ENCODE measurements at regions not wholly inside any gene's neighbourhood (a gene's known extent, or its start where the extent isn't known, plus 50 kb on each side); places are given as distances from the start of the nearest gene placed in this dataset.

GRCh38 chr20:12331236-12331635 lies 413.5 kb downstream of the BTBD3 start:
- no peak for DNase-seq (ENCODE audit: low read depth)
- no peak overlapping the region for H3K4me3 ChIP-seq (ENCODE audit: low read length)
- TF ChIP-seq CTCF (conservative IDR thresholded peaks at IDR 0.05; ENCODE audit: low read depth, low read length): no peak

- H3K4me3 ChIP-seq (ENCODE audit: low read length): no peak overlapping the region
- no peak for DNase-seq (ENCODE audit: low read depth)
- no peak for TF ChIP-seq CTCF (conservative IDR thresholded peaks at IDR 0.05; ENCODE audit: low read depth, low read length)
These were observed 419.9 kb downstream of the BTBD3 start for GRCh38 chr20:12337601-12338000.

- no peak overlapping the region for H3K4me3 ChIP-seq (ENCODE audit: low read length)
- no peak for DNase-seq (ENCODE audit: low read depth)
- TF ChIP-seq CTCF (conservative IDR thresholded peaks at IDR 0.05; ENCODE audit: low read depth, low read length): no peak
These were observed 428.3 kb downstream of the BTBD3 start for GRCh38 chr20:12345978-12346377.

GRCh38 chr20:12353842-12354241 lies 436.1 kb downstream of the BTBD3 start:
- no peak for DNase-seq (ENCODE audit: low read depth)
- no peak overlapping the region for H3K4me3 ChIP-seq (ENCODE audit: low read length)
- no peak for TF ChIP-seq CTCF (conservative IDR thresholded peaks at IDR 0.05; ENCODE audit: low read depth, low read length)

GRCh38 chr20:12354725-12355124 lies 437.0 kb downstream of the BTBD3 start:
- TF ChIP-seq CTCF (conservative IDR thresholded peaks at IDR 0.05; ENCODE audit: low read depth, low read length): no peak
- H3K4me3 ChIP-seq (ENCODE audit: low read length): no peak overlapping the region
- DNase-seq (ENCODE audit: low read depth): no peak

GRCh38 chr20:12355185-12355584 lies 437.5 kb downstream of the BTBD3 start:
- no peak for DNase-seq (ENCODE audit: low read depth)
- H3K4me3 ChIP-seq (ENCODE audit: low read length): no peak overlapping the region
- no peak for TF ChIP-seq CTCF (conservative IDR thresholded peaks at IDR 0.05; ENCODE audit: low read depth, low read length)

GRCh38 chr20:12358006-12358654 lies 440.4 kb downstream of the BTBD3 start:
- DNase-seq (ENCODE audit: low read depth): no peak

More at GRCh38 chr20:12358006-12358654, 440.4 kb downstream of the BTBD3 start:
- no peak overlapping the region for H3K4me3 ChIP-seq (ENCODE audit: low read length)
- no peak for TF ChIP-seq CTCF (conservative IDR thresholded peaks at IDR 0.05; ENCODE audit: low read depth, low read length)
